Caki2 (cell line): ENCODE measurements at regions not wholly inside any gene's neighbourhood (a gene's known extent, or its start where the extent isn't known, plus 50 kb on each side); places are given as distances from the start of the nearest gene placed in this dataset.

Source experiments
- DNase-seq: peaks from one replicate; pipeline ENCODE4 v3.0.0-alpha.2; 2015; ENCODE audit warnings: low read depth
- in situ Hi-C: cut with HindIII; loops from 2 replicates; pipeline ENCODE4 v1.10.0; 2016; ENCODE audit warnings: low sequenced_read_pairs, low pct_unique_long_range_greater_than_20kb, mixed read lengths

DNA sequence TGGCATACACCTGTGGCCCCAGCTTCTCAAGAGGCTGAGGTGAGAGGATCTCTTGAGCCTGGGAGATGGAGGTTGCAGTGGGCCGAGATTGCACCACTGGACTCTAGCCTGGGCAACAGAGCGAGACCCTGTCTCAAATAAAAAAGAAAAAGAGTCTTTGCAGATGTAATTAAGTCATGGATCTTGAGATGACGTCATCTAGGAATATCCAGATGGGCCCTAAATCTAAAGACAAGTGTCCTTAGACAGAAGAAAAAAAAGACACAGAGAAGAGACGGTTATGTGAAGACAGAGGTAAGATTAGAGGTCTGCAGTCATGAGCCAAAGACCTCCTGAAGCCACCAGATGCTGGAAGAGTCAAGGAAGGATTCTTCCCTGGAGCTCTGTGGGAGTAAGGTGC lies 74.3 kb downstream of the RHOB start:
- in situ Hi-C loops, result no loop called here
- no peak for DNase-seq

DNA sequence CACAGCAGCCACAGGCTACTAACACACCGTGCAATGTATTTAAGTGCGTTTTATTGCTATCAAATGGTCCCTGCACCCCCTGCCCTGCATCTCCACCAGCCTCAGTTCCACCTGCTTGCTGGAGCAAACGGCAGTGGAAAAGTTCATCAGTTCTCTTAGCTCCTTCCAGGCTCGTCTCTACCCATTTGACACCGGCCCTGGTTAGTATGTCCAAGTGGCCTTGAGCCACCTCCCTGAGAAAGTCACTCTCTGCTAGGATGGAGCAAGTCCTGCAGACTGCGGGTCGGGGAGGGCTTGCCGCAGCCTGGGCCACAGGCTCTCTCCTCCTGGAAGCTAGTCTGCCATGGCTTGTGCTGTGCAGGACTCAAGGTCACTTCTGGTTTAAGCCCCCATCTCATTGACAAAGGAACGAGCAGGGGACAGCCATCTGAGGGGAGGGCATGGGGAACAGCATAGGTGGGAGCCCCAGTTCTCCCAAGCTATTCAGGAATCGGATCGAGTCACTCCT lies 74.9 kb downstream of the RHOB start:
- DNase-seq, result no peak
- in situ Hi-C loops, result no loop called here

DNA sequence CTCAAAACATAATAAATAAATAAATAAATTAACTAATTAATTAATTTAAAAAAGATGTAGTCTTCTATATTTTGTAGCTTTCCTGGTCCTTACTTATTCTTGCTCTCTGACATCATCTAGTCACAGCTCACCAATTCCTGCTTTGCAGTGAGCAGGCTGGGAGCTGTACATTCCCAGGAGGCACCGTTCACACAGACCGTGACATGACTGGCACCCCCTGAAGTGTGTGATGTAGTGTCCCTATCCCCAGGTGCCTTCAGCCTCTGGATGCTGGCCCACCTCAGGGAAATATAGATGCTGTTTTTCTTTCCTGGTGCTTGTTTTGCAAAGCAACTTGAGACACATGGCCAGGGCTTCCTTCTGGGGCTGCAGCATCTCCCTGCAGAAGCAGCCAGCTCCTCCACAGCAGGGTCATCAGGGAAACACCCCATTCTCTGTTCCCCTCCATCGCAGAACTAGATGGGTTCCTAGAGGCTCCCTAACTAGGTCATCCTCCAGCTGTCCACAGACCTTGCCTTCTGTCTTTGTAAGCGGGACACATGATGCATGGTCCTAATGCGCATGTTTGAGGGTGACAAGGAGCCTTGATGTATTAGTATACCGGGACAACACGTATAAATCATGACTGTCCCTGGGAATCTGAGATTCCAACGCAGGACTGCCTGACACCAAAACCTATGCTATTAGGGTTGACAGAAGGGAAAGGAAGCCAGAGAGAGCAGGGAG lies 76.4 kb downstream of the RHOB start:
- in situ Hi-C loops, result no loop called here
- peak; percentile 47 for DNase-seq

DNA sequence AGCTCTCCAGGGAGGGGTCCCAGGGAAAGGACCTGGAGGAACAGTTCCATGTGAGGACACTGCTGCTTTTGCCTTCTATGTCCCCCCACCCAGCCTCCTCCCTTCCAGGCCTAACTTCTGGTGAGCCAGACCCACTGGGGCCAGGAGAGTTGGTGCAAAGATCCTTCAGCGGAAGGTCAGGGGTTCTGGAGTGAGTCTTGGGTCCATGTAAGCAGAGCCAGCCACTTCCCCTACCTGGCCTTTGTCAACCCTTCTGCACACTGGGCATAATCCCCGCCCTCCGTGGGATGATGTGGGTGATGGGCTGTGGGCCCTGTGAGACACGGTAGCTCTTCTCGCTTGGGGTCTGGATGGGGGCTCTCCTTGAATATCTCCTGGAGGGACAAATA lies 76.9 kb downstream of the RHOB start:
- in situ Hi-C loops, result no loop called here

GRCh38 chr2:20524412-20525040 lies 77.7 kb downstream of the RHOB start:
- no peak for DNase-seq
- in situ Hi-C loops, result no loop called here

More for the DNA sequence above, 76.9 kb downstream of the RHOB start:
- DNase-seq, result no peak

DNA sequence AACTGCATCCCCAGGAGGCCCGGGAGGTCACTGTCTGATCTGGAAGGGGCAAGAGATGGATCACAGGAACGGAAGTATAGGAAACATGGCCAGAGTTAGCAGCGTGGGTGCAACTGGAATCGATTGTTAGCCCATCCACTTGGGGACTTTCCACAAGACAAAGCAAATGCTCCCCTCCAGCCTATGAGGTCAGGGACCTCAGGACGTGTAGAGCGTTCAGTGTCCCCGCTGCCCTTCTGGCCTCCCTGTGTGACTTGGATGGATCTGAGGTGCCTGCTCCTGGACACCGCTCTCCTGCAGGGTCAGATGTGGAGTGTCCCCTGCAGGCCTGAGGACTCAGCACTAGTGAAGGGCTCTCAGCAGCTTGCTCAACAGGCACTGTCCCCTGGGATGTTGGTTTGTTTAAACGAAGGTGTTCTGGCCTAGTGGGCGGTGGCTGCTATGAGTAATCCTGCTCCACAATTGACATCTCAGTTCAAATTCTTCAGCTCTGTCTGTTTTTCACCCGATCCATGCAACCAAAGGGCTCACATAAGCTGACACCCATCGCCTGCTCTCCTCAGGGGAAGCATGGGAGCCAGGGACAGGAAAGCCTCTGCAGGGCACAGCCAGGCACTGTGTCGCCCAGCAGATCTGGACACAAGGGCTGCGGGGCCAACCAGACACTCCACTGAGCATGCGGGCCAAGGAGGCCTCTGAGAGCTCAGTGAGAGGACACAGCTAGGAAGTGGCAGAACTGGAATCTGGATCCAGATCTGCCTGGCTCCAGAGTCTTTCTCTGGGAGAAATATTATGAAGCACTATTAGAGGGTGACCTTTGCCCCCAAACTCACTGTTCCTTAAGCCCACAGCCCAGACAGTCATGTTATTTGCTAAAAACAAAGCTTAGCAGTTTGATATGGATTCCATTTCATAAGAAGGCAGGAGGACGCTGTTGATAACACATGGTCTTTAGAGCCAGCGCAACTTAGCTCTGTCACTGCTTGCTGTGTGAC lies 78.5 kb downstream of the RHOB start:
- in situ Hi-C loops, result no loop called here
- peak; percentile 42 for DNase-seq

DNA sequence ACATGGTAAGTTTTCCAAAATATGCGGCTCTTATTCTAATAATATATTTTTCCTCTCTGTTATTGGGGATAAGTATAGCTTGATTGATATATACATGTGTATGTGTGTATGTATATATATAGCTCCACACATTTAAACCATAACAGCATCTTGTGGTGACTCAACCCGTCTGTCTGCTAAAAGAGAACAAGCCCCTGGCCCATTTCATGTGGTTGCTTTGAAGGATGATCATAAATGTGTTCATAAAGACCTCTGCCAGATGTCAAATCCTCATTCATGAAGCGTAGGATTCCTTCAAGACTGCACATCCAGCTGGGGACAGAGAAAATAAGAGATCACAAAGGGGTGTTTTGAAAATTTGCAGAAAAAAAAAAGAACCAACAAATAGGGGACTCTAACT lies 79.3 kb downstream of the RHOB start:
- in situ Hi-C loops, result no loop called here
- DNase-seq, result no peak

- in situ Hi-C loops, result no loop called here
- no peak for DNase-seq
These were observed 79.8 kb downstream of the RHOB start for GRCh38 chr2:20526708-20527107.

- no peak for DNase-seq
- in situ Hi-C loops, result no loop called here
These were observed 81.8 kb downstream of the RHOB start for GRCh38 chr2:20528713-20529112.

- in situ Hi-C loops, result no loop called here
These were observed 83.6 kb downstream of the RHOB start for GRCh38 chr2:20530520-20530919.

DNA sequence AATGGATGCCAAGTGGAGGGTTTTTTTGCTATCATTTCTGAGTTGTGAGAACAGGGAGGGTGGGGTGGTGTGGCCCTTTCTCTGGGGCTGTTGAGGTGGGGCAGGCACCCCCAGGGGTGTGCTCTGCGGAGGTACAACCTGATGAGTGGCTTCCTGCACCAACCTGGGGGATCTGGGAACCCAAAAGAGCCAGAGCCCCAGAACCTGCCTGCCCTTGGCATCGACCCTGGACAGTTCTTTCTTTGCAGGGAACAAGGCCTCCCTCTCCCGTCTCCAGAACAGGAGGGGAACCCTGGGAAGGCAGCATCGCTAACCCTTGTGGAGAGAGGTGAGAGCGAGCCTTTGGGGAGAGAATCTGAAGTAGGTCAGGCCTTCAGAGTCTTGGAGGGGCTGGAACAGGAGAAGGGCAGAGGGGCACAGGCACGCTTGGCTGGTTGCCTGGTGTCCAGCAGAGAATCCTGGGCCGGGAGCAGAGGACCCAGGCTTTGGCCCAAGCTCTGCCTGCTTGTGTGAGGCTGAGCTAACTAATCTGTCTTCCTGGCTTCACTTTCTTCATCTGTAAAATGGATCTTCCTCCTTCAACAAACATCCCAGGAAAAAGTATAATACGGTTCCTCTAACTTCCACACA lies 84.9 kb downstream of the RHOB start:
- in situ Hi-C loops, result no loop called here
- DNase-seq, result no peak

More at GRCh38 chr2:20530520-20530919, 83.6 kb downstream of the RHOB start:
- no peak for DNase-seq

DNA sequence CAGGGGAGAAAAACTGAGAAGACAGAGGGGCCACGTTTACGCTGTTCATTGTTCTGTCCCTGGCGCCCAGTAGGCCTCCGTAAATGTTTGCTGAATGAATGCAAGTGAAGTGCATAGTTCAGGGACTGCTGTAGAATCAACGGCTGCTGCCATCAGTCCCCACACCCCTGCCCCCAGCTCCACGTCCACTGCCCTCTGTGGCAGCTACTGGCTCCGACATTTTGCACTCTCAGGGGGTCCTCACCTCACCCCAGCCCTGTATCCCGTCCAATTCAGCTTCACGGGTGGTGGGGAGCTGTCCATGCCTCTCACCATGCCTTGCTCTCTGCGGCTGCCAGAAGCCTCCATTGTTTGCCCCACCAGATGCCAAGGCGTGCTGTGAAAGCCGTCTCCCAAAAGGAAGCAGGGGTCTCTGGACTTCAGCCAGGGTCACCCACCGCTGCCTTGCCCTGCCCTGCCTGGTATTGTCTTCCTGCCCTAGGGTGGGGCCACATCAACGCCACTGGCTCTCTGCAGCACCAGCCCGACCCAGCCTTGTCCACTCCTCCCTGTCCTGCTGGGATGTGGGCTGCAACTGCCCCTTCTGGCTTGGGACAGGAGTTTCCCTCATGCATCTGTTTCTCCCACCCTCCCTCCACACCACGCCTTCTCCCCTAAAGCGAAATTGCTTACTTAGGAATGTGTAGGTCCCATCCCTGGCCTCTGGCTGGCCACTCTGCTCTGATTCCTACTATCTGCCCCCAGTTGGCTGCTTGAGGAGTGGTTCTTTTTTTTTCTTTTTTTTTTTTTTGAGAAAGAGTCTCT lies 86.0 kb downstream of the RHOB start:
- DNase-seq, result no peak
- in situ Hi-C loops, result no loop called here

GRCh38 chr2:20533993-20534622 lies 87.2 kb downstream of the RHOB start:
- in situ Hi-C loops, result no loop called here
- DNase-seq, result no peak

- in situ Hi-C loops, result no loop called here
- DNase-seq, result no peak
These were observed 88.3 kb downstream of the RHOB start for GRCh38 chr2:20534913-20535801.

GRCh38 chr2:20536619-20537422 lies 89.9 kb downstream of the RHOB start:
- in situ Hi-C loops, result no loop called here
- DNase-seq, result no peak
